22Rv1 (cell line): ENCODE measurements at regions not wholly inside any gene's neighbourhood (a gene's known extent, or its start where the extent isn't known, plus 50 kb on each side); places are given as distances from the start of the nearest gene placed in this dataset.

Experiments
- ZFX ChIP-seq: fragments of 450-650 bp; IDR thresholded peaks from 2 replicates; pipeline ENCODE4 v1.6.1; 2017; ENCODE audit warnings: antibody characterized with exemption, borderline replicate concordance
- TF ChIP-seq, protein P1 (sequence below): fragments of 450-650 bp; IDR thresholded peaks from 2 replicates; pipeline ENCODE4 v1.5.1; 2017; ENCODE audit warnings: mild to moderate bottlenecking

DNA sequence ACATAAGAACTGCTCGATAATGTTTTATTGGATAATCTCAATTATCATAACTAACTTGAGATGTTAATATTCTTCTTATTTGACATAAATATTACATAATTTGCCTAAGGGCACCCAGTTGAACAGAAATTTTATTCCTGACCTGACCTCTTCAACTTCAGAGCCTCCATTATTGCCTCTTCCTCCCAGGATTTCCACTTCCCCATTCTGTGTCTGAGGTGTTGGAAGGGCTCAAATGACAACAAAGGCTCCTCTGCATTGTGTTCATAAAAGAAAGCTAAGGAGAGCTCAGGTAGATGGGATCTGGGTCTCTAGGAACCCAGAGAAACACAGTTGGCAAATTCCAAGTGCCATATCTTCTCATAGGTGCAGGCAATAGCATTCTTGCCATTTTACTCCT lies 61.2 kb upstream of the ARHGAP20 start:
- TF ChIP-seq, protein P1, sequence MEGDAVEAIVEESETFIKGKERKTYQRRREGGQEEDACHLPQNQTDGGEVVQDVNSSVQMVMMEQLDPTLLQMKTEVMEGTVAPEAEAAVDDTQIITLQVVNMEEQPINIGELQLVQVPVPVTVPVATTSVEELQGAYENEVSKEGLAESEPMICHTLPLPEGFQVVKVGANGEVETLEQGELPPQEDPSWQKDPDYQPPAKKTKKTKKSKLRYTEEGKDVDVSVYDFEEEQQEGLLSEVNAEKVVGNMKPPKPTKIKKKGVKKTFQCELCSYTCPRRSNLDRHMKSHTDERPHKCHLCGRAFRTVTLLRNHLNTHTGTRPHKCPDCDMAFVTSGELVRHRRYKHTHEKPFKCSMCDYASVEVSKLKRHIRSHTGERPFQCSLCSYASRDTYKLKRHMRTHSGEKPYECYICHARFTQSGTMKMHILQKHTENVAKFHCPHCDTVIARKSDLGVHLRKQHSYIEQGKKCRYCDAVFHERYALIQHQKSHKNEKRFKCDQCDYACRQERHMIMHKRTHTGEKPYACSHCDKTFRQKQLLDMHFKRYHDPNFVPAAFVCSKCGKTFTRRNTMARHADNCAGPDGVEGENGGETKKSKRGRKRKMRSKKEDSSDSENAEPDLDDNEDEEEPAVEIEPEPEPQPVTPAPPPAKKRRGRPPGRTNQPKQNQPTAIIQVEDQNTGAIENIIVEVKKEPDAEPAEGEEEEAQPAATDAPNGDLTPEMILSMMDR = no peak
- no peak for TF ChIP-seq ZFX
